DMS 273 (cell line): ENCODE measurements at regions not wholly inside any gene's neighbourhood (a gene's known extent, or its start where the extent isn't known, plus 50 kb on each side); places are given as distances from the start of the nearest gene placed in this dataset.
"Not testable (repeated sequence)": the region's sequence is repeated elsewhere in the genome, so short reads cannot be mapped to it uniquely, and the experiment has no call there.

ENCODE experiments used
- DNase-seq: peaks from one replicate; lab custom pipeline; 2025; ENCODE audit not compliant: unreplicated experiment; lab: John Stamatoyannopoulos, UW

DNA sequence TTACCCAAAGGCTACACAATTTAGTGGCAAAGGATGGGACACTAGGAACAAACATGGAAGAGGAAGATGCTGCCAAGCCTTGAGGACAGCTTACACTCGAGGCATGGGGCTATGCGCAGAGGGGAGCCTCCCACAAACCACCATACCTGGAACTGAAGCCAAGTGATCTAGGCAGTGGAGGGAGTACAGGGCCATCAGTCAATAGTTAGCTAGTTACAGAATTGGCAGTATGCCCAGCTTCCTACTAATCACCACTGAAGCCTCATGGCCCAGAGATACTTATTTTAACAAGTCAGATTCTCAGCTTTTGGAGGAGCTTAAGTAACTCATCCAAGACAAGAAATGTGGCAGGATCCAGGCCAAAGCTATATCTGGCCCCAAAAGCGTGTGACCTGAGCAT is 226.6 kb upstream of the MOCS1 start:
- peak; percentile 9 for DNase-seq

DNA sequence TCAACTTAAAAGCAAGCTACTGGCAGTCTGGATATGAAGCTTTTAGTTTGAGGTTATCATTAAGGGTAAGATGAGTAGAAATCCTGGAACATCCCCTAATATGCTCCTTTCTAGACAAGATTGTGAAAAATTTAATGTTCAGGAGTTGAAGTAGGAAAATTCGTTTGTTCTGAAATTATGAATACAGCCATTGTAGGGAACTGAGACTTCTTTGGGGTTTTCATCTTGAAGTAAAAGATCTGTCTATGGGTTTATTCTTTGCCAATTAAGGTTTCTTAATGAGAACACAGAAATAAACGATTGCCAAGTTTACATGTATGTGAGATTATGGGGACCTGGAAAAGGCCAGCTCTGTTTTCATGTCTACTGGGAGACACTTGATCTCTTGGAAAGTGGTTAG is 225.6 kb upstream of the MOCS1 start:
- DNase-seq: no peak

DNA sequence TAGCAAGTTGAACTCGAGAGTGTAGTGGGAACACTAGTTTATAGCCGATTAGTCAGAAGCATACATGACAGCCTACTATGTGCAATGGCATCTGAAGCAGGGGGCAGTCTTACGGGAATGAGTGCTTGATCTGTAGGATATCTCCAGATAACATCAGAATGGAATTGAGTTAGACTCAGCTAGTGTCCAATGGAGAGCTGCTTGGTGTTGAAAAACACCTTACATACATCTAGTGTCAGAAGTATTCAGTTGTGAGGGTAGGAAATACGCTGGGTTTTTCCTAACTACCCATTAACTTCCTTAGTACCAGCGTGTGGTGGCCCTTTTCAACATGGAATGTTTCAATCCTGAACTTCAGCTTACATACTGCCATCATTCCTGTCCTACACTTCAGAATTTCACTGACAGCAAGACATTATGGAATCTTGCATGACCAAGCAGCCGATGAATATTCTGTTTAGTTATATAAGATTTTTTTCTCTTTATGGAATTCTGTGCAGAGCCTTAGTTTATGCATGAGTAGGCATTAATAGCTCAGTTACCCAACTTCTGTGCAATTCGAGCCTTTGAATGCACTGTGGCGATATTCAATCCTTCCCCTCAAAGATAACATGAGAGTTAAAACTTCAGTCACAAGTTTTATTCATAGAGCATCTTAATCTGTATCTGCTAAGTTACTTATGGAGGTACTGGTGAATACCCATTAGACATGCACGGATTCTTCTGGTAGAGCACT is 218.6 kb upstream of the MOCS1 start:
- DNase-seq: no peak

DNA sequence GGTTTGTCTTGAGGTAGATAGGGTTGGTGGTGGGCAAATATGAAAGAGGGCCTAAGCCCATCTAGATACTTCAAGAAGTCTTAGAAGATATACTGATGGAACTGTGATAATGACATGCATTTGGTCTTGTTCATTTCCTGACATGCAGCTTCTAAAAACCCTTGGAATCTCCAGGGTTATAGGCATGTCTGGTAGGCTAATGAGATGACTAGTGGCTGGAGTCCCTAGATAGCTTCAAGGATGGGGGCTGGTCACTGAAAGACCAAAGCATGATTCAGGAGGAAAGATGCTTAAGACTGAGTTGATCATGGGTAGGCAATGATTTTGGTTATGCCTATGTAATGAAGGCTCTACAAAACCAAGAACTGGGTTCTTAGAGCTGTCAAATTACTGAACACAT is 217.9 kb upstream of the MOCS1 start:
- DNase-seq: no peak

DNA sequence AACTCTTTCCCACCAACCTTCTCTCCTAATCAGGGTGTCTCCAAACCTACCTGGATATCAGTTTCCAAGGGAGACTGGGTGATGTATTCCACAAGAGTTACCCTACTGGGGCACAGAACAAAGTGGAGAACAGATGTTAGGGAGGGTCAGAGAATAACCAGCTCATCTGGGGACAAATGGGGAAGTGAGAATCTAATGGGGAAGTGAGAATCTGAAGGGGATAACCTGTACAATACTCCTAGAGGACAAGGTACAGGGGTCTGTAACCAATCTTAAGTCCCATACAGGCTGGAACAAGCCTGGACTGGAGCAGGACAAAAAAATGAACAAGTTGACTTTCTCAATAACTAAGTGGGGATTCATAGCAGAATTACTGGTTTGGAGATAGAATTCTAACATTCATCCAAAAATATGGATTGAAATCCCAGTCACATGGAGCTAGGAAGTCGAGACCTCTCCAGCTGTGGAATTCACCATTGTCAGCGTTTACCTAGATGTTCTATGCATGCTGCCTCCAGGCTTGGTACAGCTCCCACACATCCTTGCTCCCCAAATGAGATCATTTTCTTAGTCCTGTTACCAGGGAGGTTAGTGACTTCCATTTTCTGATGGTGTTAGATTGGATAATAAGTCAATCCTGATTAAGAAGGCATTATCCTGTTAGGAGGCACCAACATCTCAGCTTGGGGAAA is 214.8 kb upstream of the MOCS1 start:
- DNase-seq: no peak

- no peak for DNase-seq
Observed at GRCh38 chr6:40146902-40147301, 212.6 kb upstream of the MOCS1 start.

- no peak for DNase-seq
Observed at GRCh38 chr6:40139447-40139846, 205.2 kb upstream of the MOCS1 start.

GRCh38 chr6:40138273-40138720 is 204.0 kb upstream of the MOCS1 start:
- no peak for DNase-seq

- no peak for DNase-seq
Observed at GRCh38 chr6:40135491-40136072, 201.3 kb upstream of the MOCS1 start.

DNA sequence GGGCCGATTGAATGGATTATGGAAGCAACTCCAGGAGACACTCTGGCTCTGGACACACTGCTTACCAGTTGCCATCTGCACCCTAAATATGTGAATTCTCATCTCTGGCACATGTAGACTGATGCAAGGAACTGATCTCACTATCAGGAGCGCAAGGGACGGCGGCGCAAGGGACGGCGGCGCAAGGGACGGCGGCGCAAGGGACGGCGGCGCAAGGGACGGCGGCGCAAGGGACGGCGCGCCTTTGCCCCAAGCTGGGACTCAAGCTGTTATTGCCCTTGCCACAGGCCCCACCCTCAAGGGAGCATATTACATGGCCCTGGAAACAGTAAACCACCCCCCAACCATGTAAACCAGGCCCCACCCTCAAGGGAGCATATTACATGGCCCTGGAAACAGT is 199.7 kb upstream of the MOCS1 start:
- DNase-seq: not testable (repeated sequence)

DNA sequence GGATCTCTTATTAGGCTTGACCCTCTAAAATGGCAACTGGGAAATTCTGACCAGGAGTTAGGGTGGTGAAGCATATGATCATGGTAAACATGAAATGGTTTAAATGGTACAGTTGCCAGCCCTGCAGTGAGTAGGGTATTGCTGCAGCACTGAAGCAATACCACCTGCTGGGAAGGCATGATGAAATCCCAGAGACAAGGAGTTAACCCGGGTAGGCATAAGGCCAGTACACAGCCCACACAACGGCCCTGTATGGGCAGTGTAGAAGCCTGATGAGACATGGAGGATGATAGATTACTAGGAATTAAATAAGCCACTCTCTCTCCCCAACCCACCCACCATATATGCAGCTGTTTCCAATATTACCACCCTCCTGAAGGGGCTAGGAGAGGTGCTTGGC is 197.4 kb upstream of the MOCS1 start:
- DNase-seq: no peak

- no peak for DNase-seq
Observed at GRCh38 chr6:40128127-40128526, 193.9 kb upstream of the MOCS1 start.

GRCh38 chr6:40125680-40126394 is 191.6 kb upstream of the MOCS1 start:
- DNase-seq: no peak

GRCh38 chr6:40124924-40125323 is 190.7 kb upstream of the MOCS1 start:
- DNase-seq: no peak

DNA sequence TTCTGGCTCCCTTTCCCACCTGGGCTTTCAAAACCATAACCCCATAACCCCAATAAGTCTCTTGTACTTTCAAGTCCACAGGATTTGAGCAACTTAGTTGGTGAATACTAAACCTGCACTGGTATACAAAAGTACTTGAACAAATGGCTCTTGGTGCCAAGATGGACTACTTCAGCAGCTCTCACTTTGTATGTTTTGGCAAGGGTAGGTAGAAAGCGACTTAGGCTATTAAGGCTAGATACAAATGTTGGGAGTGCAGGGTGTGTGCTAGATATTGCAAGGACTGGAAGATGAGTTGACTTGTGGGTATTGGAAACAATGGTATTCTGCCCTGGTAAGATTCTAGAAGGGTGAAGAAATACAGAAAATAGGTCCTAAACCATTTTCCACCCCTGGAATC is 182.6 kb upstream of the MOCS1 start:
- DNase-seq: no peak

DNA sequence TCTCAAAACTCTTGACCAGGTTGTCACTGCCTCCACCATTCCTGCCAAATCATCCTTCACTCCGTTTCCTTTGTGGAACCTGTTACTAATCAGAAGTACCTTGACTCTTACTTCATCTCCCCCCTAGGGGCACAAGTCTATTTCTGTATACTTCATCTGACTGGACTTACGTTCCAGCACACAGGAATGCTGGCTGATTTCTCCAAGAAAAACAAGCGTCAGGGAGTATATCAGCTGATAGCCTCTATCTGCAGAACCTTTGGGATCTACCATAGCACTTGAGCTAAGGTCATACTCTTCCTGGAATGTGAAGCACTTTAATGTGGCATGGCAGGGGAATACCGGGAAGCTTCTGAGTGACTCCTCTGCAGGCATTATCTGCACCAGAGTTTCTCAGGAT is 178.1 kb upstream of the MOCS1 start:
- DNase-seq: no peak

- no peak for DNase-seq
Observed at GRCh38 chr6:40108736-40109135, 174.5 kb upstream of the MOCS1 start.

DNA sequence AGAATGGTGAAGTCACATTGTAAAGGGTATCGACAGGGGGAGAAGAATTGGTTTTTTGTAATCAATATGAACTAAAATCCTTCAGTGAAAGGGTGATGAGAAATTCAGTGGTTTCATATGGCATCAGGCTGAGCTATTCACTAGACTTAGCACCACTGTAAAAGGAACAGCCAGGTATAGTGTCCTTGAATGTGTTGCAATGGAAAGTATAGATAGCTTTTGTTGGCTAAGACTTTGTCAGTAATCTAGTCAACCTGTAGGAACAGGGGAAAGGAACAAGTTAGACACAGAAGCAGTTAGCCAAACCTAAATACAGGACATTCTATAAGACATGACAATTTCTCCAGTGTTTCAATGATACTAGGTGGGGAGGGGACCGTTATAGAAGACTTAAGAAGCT is 172.6 kb upstream of the MOCS1 start:
- no peak for DNase-seq

GRCh38 chr6:40098774-40099173 is 164.5 kb upstream of the MOCS1 start:
- DNase-seq: no peak

DNA sequence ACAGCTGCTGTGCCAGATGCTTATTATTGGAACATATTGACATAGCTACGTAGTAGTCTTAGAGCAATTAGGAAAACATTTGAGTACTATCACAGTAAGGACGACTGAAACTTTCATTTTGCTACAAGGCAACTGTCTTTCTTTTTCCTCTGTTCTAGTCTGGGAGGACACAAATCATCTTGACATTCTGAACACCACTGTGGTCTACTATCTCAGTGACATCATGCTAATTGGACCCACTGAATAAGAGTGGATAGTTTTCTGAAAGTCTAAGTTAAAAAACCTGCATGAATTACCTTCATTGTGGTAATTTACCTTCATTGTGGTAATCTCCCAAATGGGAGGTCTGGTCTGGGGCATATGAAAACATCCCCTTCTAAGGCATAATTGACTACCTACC is 163.3 kb upstream of the MOCS1 start:
- peak; percentile 5 for DNase-seq

- DNase-seq: no peak
Observed at GRCh38 chr6:40083141-40083920, 149.1 kb upstream of the MOCS1 start.
